H9 (cell line): ENCODE measurements at regions not wholly inside any gene's neighbourhood (a gene's known extent, or its start where the extent isn't known, plus 50 kb on each side); places are given as distances from the start of the nearest gene placed in this dataset.

Experiments used
- DNase-seq: peaks from one replicate; pipeline ENCODE4 v3.0.0-alpha.2; 2017
- H2AFZ ChIP-seq: one replicate; pipeline ENCODE4 v1.6.1; 2013; ENCODE audit warnings: mild to moderate bottlenecking, low read length, control low read depth, moderate library complexity
- H2AK5ac ChIP-seq: 2 replicates; pipeline ENCODE4 v1.6.1; 2013; ENCODE audit warnings: low read length, control low read depth, mixed read lengths; ENCODE audit not compliant: insufficient read length
- H2BK120ac ChIP-seq: one replicate; pipeline ENCODE4 v1.6.1; 2013; ENCODE audit warnings: low read depth, mild to moderate bottlenecking, low read length, control low read depth, inconsistent platforms; ENCODE audit not compliant: poor library complexity, severe bottlenecking
- H2BK12ac ChIP-seq: 2 replicates; pipeline ENCODE4 v1.6.1; 2013; ENCODE audit warnings: low read length, control low read depth, mixed read lengths, low read depth; ENCODE audit not compliant: insufficient read length
- H2BK15ac ChIP-seq: 2 replicates; pipeline ENCODE4 v1.6.1; 2013; ENCODE audit warnings: low read depth, low read length, control low read depth
- H2BK20ac ChIP-seq: one replicate; pipeline ENCODE4 v1.6.1; 2013; ENCODE audit warnings: low read depth, mild to moderate bottlenecking, low read length, control low read depth, inconsistent platforms; ENCODE audit not compliant: poor library complexity, severe bottlenecking
- H2BK5ac ChIP-seq: 2 replicates; pipeline ENCODE4 v1.6.1; 2013; ENCODE audit warnings: low read length, control low read depth, mixed read lengths; ENCODE audit not compliant: insufficient read length
- H3K14ac ChIP-seq: 2 replicates; pipeline ENCODE4 v1.6.1; 2013; ENCODE audit warnings: low read length, control low read depth; ENCODE audit not compliant: insufficient read depth
- H3K18ac ChIP-seq: 2 replicates; pipeline ENCODE4 v1.6.1; 2013; ENCODE audit warnings: low read depth, mild to moderate bottlenecking, mixed read lengths, low read length, control low read depth; ENCODE audit not compliant: insufficient read length
- H3K23ac ChIP-seq: 2 replicates; pipeline ENCODE4 v1.6.1; 2013; ENCODE audit warnings: low read length, control low read depth, mixed read lengths, low read depth; ENCODE audit not compliant: insufficient read length
- H3K23me2 ChIP-seq: 2 replicates; pipeline ENCODE4 v1.6.1; 2013; ENCODE audit warnings: low read depth, mild to moderate bottlenecking, mixed read lengths, low read length, control low read depth; ENCODE audit not compliant: insufficient read length, poor library complexity, severe bottlenecking
- H3K27ac ChIP-seq: 2 replicates; pipeline ENCODE4 v1.5.1; 2013; ENCODE audit warnings: low read length, control low read depth, mixed read lengths, low read depth; ENCODE audit not compliant: insufficient read length
- H3K27me3 ChIP-seq: 2 replicates; pipeline ENCODE4 v1.6.1; 2013; ENCODE audit warnings: low read length, control low read depth, inconsistent platforms; ENCODE audit not compliant: insufficient read depth
- H3K4ac ChIP-seq: 2 replicates; pipeline ENCODE4 v1.6.1; 2013; ENCODE audit warnings: low read depth, mild to moderate bottlenecking, control low read depth, inconsistent platforms, low read length, moderate library complexity
- H3K4me1 ChIP-seq: 2 replicates; pipeline ENCODE4 v1.6.1; 2013; ENCODE audit warnings: low read length, control low read depth, inconsistent platforms; ENCODE audit not compliant: insufficient read depth
- H3K4me2 ChIP-seq: 2 replicates; pipeline ENCODE4 v1.6.1; 2013; ENCODE audit warnings: low read length, control low read depth, mixed read lengths; ENCODE audit not compliant: insufficient read length, insufficient read depth
- H3K56ac ChIP-seq: 2 replicates; pipeline ENCODE4 v1.6.1; 2013; ENCODE audit warnings: low read depth, mild to moderate bottlenecking, mixed read lengths, low read length, control low read depth; ENCODE audit not compliant: insufficient read length
- H3K79me1 ChIP-seq: 2 replicates; pipeline ENCODE4 v1.6.1; 2013; ENCODE audit warnings: low read depth, mild to moderate bottlenecking, moderate library complexity, low read length, control low read depth, inconsistent platforms; ENCODE audit not compliant: insufficient read depth, poor library complexity, severe bottlenecking
- H3K79me2 ChIP-seq: 2 replicates; pipeline ENCODE4 v1.6.1; 2013; ENCODE audit warnings: low read length, control low read depth, inconsistent platforms; ENCODE audit not compliant: insufficient read depth
- H3K9ac ChIP-seq: 2 replicates; pipeline ENCODE4 v1.6.1; 2013; ENCODE audit warnings: low read length, control low read depth, mixed read lengths; ENCODE audit not compliant: insufficient read length; ENCODE audit errors: extremely low read depth
- H3K9me3 ChIP-seq: one replicate; pipeline ENCODE4 v1.6.1; 2013; ENCODE audit warnings: low read depth, low read length, inconsistent platforms; ENCODE audit not compliant: control insufficient read depth
- H3T11ph ChIP-seq: one replicate; pipeline ENCODE4 v1.6.1; 2013; ENCODE audit warnings: mild to moderate bottlenecking, low read length, control low read depth, inconsistent platforms
- H4K20me1 ChIP-seq: one replicate; pipeline ENCODE4 v1.6.1; 2013; ENCODE audit not compliant: control insufficient read depth, insufficient read length, insufficient read depth
- H4K5ac ChIP-seq: 2 replicates; pipeline ENCODE4 v1.6.1; 2013; ENCODE audit warnings: low read depth, mild to moderate bottlenecking, mixed read lengths, low read length, control low read depth; ENCODE audit not compliant: insufficient read length
- H4K8ac ChIP-seq: replicated peaks from 2 replicates; pipeline ENCODE4 v1.6.1; 2013; ENCODE audit warnings: low read length, control low read depth, mixed read lengths, low read depth; ENCODE audit not compliant: insufficient read length
- H4K91ac ChIP-seq: 2 replicates; pipeline ENCODE4 v1.6.1; 2013; ENCODE audit warnings: low read depth, mild to moderate bottlenecking, moderate library complexity, mixed read lengths, low read length, control low read depth; ENCODE audit not compliant: insufficient read length
- H3K27ac Mint-ChIP-seq, 3 experiments: 2 replicates in 2 of 3; 3 replicates in 1 of 3; pipeline ENCODE4 v1.8.0; 2020 to 2021; ENCODE audit warnings: mixed read lengths in 3 of 3, mild to moderate bottlenecking in 1 of 3, moderate library complexity in 1 of 3
- H3K27me3 Mint-ChIP-seq: 2 replicates; pipeline ENCODE4 v1.8.0; 2021; ENCODE audit warnings: low read depth, mild to moderate bottlenecking, moderate library complexity, mixed read lengths
- H3K36me3 Mint-ChIP-seq, 3 experiments: 2 replicates in 2 of 3; 3 replicates in 1 of 3; pipeline ENCODE4 v1.8.0; 2020 to 2021; ENCODE audit warnings: low read depth in 3 of 3, mixed read lengths in 3 of 3; ENCODE audit not compliant: insufficient read depth in 1 of 3
- H3K4me1 Mint-ChIP-seq, 2 experiments: 2 replicates each; pipeline ENCODE4 v1.8.0; 2020; ENCODE audit warnings: mixed read lengths in 2 of 2
- H3K4me3 Mint-ChIP-seq, 2 experiments: 2 replicates in 1 of 2; 3 replicates in 1 of 2; pipeline ENCODE4 v1.8.0; 2020 to 2021; ENCODE audit warnings: mild to moderate bottlenecking in 2 of 2, mixed read lengths in 2 of 2, moderate library complexity in 1 of 2
- H3K9me3 Mint-ChIP-seq, 2 experiments: 2 replicates in 1 of 2; 3 replicates in 1 of 2; pipeline ENCODE4 v1.8.0; 2020; ENCODE audit warnings: mild to moderate bottlenecking in 2 of 2, mixed read lengths in 2 of 2, moderate library complexity in 1 of 2
- WGBS: extraction: QIAGEN DNeasy Blood & Tissue Kit; methylation state at CpG from one replicate; pipeline ENCODE4 v1.1.7; 2013; ENCODE audit warnings: missing lambda C conversion rate, low lambda C conversion rate, mixed read lengths; ENCODE audit not compliant: insufficient read length; ENCODE audit errors: extremely low coverage; 5-methylcytosine and 5-hydroxymethylcytosine counted together
- TF ChIP-seq, protein P1 (sequence below): fragments of 200-600 bp; sonication (generic); conservative IDR thresholded peaks from 3 replicates; pipeline ENCODE4 v1.8.0; 2021; ENCODE audit warnings: antibody characterized with exemption, mild to moderate bottlenecking

DNA sequence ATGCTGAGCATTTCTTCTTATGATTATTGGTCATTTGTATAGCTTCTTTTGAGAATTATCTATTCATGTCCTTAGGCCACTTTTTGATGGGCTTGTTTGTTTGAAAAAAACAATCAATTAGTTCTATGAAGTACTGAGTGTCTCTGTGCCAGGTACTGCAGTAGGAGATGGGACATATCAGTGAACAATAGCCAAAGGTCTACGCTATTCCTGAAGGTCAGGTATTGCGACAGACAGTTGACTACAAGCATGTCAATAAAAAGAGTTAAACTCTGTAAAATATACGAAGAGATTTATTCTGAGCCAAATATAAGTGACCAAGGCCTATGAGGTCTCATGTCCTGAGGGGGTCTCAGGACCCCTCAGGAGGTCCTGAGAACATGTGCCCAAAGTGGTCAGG, 122.1 kb upstream of the NFE2L3 start:
- Histone ChIP-seq H4K5ac (no peak overlapping the region), H3K79me1 (no peaks in the 10 kb centered on the region), H3K56ac (no peak overlapping the region), H3K9ac (no peak overlapping the region), H3K18ac (no peak overlapping the region), H3K23me2 (no peaks in the 10 kb centered on the region), H2BK120ac (no peak overlapping the region), H3K27me3 (no peaks in the 10 kb centered on the region), H2AK5ac (no peak overlapping the region), H2BK20ac (no peak overlapping the region), H3K27ac (no peak overlapping the region), H3K23ac (no peak overlapping the region), H4K20me1 (no peaks in the 10 kb centered on the region), H2BK12ac (no peak overlapping the region), H3K79me2 (no peaks in the 10 kb centered on the region), H3K4me2 (no peak overlapping the region), H3K9me3 (no peaks in the 10 kb centered on the region), H3K4ac (no peak overlapping the region), H3K4me1 (no peaks in the 10 kb centered on the region), H2BK5ac (no peak overlapping the region), H4K8ac (no peak overlapping the region), H3T11ph (no peak overlapping the region), H4K91ac (no peak overlapping the region), H2AFZ (no peak overlapping the region), H3K14ac (no peak overlapping the region), H2BK15ac (no peak overlapping the region)
- no CpG with 5 or more reads among the region's 3 CpGs for WGBS
- TF ChIP-seq, protein P1, sequence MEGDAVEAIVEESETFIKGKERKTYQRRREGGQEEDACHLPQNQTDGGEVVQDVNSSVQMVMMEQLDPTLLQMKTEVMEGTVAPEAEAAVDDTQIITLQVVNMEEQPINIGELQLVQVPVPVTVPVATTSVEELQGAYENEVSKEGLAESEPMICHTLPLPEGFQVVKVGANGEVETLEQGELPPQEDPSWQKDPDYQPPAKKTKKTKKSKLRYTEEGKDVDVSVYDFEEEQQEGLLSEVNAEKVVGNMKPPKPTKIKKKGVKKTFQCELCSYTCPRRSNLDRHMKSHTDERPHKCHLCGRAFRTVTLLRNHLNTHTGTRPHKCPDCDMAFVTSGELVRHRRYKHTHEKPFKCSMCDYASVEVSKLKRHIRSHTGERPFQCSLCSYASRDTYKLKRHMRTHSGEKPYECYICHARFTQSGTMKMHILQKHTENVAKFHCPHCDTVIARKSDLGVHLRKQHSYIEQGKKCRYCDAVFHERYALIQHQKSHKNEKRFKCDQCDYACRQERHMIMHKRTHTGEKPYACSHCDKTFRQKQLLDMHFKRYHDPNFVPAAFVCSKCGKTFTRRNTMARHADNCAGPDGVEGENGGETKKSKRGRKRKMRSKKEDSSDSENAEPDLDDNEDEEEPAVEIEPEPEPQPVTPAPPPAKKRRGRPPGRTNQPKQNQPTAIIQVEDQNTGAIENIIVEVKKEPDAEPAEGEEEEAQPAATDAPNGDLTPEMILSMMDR = no peak
- no peaks in the 10 kb centered on the region for H3K36me3 Mint-ChIP-seq
- H3K4me3 Mint-ChIP-seq = no peak overlapping the region
- no peaks in the 10 kb centered on the region; a peak in 1 of 5 replicates for H3K9me3 Mint-ChIP-seq
- no peak for DNase-seq
- H3K4me1 Mint-ChIP-seq = peaks cover 0 to 3% of the 10 kb centered on the region in 2 experiments; a peak in 1 of 4 replicates
- H3K27ac Mint-ChIP-seq = no peak overlapping the region
- peaks cover 6% of the 10 kb centered on the region for H3K27me3 Mint-ChIP-seq
